GM06990 (cell line): ENCODE measurements at regions not wholly inside any gene's neighbourhood (a gene's known extent, or its start where the extent isn't known, plus 50 kb on each side); places are given as distances from the start of the nearest gene placed in this dataset.

Source experiments
- DNase-seq: peaks from one replicate; pipeline ENCODE4 v3.0.0-alpha.2; 2011; ENCODE audit not compliant: insufficient read length; ENCODE audit errors: extremely low read depth
- H3K27me3 ChIP-seq: replicated peaks from 2 replicates; pipeline ENCODE4 v1.6.0; 2011; ENCODE audit warnings: low read length; ENCODE audit not compliant: control insufficient read depth, insufficient read depth
- H3K36me3 ChIP-seq: 2 replicates; pipeline ENCODE4 v1.5.1; 2011; ENCODE audit warnings: low read length; ENCODE audit not compliant: control insufficient read depth, insufficient read depth
- H3K4me3 ChIP-seq: replicated peaks from 2 replicates; pipeline ENCODE4 v1.5.1; 2011; ENCODE audit warnings: low read depth, mild to moderate bottlenecking, control low read depth, low read length
- CTCF ChIP-seq: IDR thresholded peaks from 2 replicates; pipeline ENCODE4 v1.5.1; 2011; ENCODE audit warnings: low read length, control low read depth, mild to moderate bottlenecking, inconsistent platforms; ENCODE audit not compliant: insufficient read depth, poor library complexity, severe bottlenecking

GRCh38 chr5:93329756-93330155, 251.3 kb downstream of the NR2F1-AS1 start:
- Histone ChIP-seq H3K4me3 (no peak overlapping the region), H3K27me3 (no peaks in the 10 kb centered on the region; the same call in 1 of the 2 replicates), H3K36me3 (no peaks in the 10 kb centered on the region)
- DNase-seq, result no peak
- no peak for TF ChIP-seq CTCF

- Histone ChIP-seq H3K4me3 (no peak overlapping the region), H3K36me3 (no peaks in the 10 kb centered on the region), H3K27me3 (no peaks in the 10 kb centered on the region; the same call in 1 of the 2 replicates)
- TF ChIP-seq CTCF, result no peak
- no peak for DNase-seq
Observed at GRCh38 chr5:93328833-93329232, 252.2 kb downstream of the NR2F1-AS1 start.

GRCh38 chr5:93327605-93328004, 253.4 kb downstream of the NR2F1-AS1 start:
- Histone ChIP-seq H3K36me3 (no peaks in the 10 kb centered on the region), H3K27me3 (no peaks in the 10 kb centered on the region; the same call in 1 of the 2 replicates), H3K4me3 (no peak overlapping the region)
- no peak for DNase-seq
- no peak for TF ChIP-seq CTCF

- Histone ChIP-seq H3K36me3 (no peaks in the 10 kb centered on the region), H3K27me3 (no peaks in the 10 kb centered on the region; the same call in 1 of the 2 replicates), H3K4me3 (no peak overlapping the region)
- no peak for TF ChIP-seq CTCF
- DNase-seq, result no peak
Observed at GRCh38 chr5:93325946-93326345, 255.1 kb downstream of the NR2F1-AS1 start.

- Histone ChIP-seq H3K36me3 (no peaks in the 10 kb centered on the region), H3K27me3 (no peaks in the 10 kb centered on the region; the same call in 1 of the 2 replicates), H3K4me3 (no peak overlapping the region)
- TF ChIP-seq CTCF, result no peak
- no peak for DNase-seq
Observed at GRCh38 chr5:93322974-93323860, 257.8 kb downstream of the NR2F1-AS1 start.
